ENCODE measurements at regions not wholly inside any gene's neighbourhood (a gene's known extent, or its start where the extent isn't known, plus 50 kb on each side); places are given as distances from the start of the nearest gene placed in this dataset.

DNA sequence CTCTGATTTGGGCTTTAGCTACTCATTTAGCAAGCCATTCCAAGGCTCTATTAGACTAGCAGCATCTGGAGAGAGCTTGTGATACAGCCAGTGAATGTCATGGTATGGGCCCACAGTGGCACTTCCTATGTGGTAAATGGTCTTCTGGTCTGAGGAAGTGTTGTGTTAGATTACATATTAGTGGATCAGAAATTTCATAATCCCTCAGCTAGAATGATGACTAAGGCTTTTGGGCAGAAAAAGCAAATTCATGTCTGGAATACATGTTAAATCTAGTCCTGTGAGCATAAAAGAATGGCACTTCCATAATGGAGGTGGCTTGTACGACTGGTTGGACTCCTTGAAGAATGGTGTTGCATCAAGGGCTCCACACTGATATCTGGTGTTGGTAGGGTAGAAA lies 436.8 kb upstream of the CWC22 start:
- TF ChIP-seq, protein P1, sequence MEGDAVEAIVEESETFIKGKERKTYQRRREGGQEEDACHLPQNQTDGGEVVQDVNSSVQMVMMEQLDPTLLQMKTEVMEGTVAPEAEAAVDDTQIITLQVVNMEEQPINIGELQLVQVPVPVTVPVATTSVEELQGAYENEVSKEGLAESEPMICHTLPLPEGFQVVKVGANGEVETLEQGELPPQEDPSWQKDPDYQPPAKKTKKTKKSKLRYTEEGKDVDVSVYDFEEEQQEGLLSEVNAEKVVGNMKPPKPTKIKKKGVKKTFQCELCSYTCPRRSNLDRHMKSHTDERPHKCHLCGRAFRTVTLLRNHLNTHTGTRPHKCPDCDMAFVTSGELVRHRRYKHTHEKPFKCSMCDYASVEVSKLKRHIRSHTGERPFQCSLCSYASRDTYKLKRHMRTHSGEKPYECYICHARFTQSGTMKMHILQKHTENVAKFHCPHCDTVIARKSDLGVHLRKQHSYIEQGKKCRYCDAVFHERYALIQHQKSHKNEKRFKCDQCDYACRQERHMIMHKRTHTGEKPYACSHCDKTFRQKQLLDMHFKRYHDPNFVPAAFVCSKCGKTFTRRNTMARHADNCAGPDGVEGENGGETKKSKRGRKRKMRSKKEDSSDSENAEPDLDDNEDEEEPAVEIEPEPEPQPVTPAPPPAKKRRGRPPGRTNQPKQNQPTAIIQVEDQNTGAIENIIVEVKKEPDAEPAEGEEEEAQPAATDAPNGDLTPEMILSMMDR (IDR thresholded peaks at IDR 0.05), result no peak
- no peak for TF ChIP-seq POLR2A (IDR thresholded peaks at IDR 0.05)

Data from lower leg skin (tissue), 3 donors.